ENCODE measurements at regions not wholly inside any gene's neighbourhood (a gene's known extent, or its start where the extent isn't known, plus 50 kb on each side); places are given as distances from the start of the nearest gene placed in this dataset.

GRCh38 chr2:240248721-240249422 is 108.4 kb upstream of the OTOS start:
- Mint-ChIP-seq H3K4me1 (ENCODE audit: low read depth) (no peaks in the 10 kb centered on the region), H3K36me3 (ENCODE audit: low read depth) (no peaks in the 10 kb centered on the region), H3K27me3 (peaks cover 45% of the 10 kb centered on the region), H3K9me3 (no peaks in the 10 kb centered on the region), H3K27ac (no peak overlapping the region), H3K4me3 (no peak overlapping the region)
- peak; percentile 25 for DNase-seq

- Mint-ChIP-seq H3K27me3 (peaks cover 38% of the 10 kb centered on the region), H3K9me3 (no peaks in the 10 kb centered on the region), H3K4me3 (no peak overlapping the region), H3K27ac (no peak overlapping the region), H3K4me1 (ENCODE audit: low read depth) (no peaks in the 10 kb centered on the region), H3K36me3 (ENCODE audit: low read depth) (no peaks in the 10 kb centered on the region)
- DNase-seq = no peak
These were observed 109.1 kb upstream of the OTOS start for GRCh38 chr2:240249423-240250149.

- Mint-ChIP-seq H3K36me3 (ENCODE audit: low read depth) (no peaks in the 10 kb centered on the region), H3K4me3 (no peak overlapping the region), H3K4me1 (ENCODE audit: low read depth) (no peaks in the 10 kb centered on the region), H3K27me3 (peaks cover 36% of the 10 kb centered on the region), H3K27ac (no peak overlapping the region), H3K9me3 (no peaks in the 10 kb centered on the region)
- peak; percentile 24 for DNase-seq
These were observed 109.9 kb upstream of the OTOS start for GRCh38 chr2:240250150-240250984.

- H3K27me3 Mint-ChIP-seq = peaks cover 34% of the 10 kb centered on the region
- H3K4me1 Mint-ChIP-seq (ENCODE audit: low read depth) = no peaks in the 10 kb centered on the region
- H3K9me3 Mint-ChIP-seq = no peaks in the 10 kb centered on the region
- no peak for DNase-seq
- no peak overlapping the region for H3K27ac Mint-ChIP-seq
- no peak overlapping the region for H3K4me3 Mint-ChIP-seq
- no peaks in the 10 kb centered on the region for H3K36me3 Mint-ChIP-seq (ENCODE audit: low read depth)
These were observed 110.8 kb upstream of the OTOS start for GRCh38 chr2:240250985-240251847.

DNA sequence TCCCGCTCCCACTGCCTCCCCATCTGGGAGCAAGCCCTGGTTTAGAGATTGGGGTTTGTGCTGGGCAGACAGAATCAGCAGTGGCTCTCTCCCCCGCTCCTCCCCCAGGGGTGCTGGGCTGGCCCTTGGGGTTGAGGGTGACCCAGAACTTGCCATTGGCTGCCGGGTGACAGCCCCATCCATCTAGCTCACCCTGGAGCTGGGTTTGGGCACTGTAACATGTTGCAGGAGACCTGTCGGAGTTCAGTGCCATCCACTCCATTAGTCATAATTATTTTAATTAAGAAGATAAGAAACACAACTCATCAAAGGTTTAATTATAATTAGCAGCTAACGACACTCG is 111.4 kb upstream of the OTOS start:
- DNase-seq = no peak
- H3K4me3 Mint-ChIP-seq = no peak overlapping the region
- H3K27me3 Mint-ChIP-seq = peaks cover 30% of the 10 kb centered on the region
- no peaks in the 10 kb centered on the region for H3K9me3 Mint-ChIP-seq
- no peak overlapping the region for H3K27ac Mint-ChIP-seq
- no peaks in the 10 kb centered on the region for H3K36me3 Mint-ChIP-seq (ENCODE audit: low read depth)
- no peaks in the 10 kb centered on the region for H3K4me1 Mint-ChIP-seq (ENCODE audit: low read depth)

- no peak overlapping the region for H3K4me3 Mint-ChIP-seq
- H3K9me3 Mint-ChIP-seq = no peaks in the 10 kb centered on the region
- peaks cover 25% of the 10 kb centered on the region for H3K27me3 Mint-ChIP-seq
- no peaks in the 10 kb centered on the region for H3K36me3 Mint-ChIP-seq (ENCODE audit: low read depth)
- no peaks in the 10 kb centered on the region for H3K4me1 Mint-ChIP-seq (ENCODE audit: low read depth)
- no peak for DNase-seq
- H3K27ac Mint-ChIP-seq = no peak overlapping the region
These were observed 111.9 kb upstream of the OTOS start for GRCh38 chr2:240252191-240252871.

GRCh38 chr2:240252872-240253511 is 112.5 kb upstream of the OTOS start:
- peaks cover 22% of the 10 kb centered on the region for H3K27me3 Mint-ChIP-seq
- H3K4me3 Mint-ChIP-seq = no peak overlapping the region
- no peak overlapping the region for H3K27ac Mint-ChIP-seq
- no peaks in the 10 kb centered on the region for H3K36me3 Mint-ChIP-seq (ENCODE audit: low read depth)
- H3K9me3 Mint-ChIP-seq = no peaks in the 10 kb centered on the region
- H3K4me1 Mint-ChIP-seq (ENCODE audit: low read depth) = no peaks in the 10 kb centered on the region
- no peak for DNase-seq

DNA sequence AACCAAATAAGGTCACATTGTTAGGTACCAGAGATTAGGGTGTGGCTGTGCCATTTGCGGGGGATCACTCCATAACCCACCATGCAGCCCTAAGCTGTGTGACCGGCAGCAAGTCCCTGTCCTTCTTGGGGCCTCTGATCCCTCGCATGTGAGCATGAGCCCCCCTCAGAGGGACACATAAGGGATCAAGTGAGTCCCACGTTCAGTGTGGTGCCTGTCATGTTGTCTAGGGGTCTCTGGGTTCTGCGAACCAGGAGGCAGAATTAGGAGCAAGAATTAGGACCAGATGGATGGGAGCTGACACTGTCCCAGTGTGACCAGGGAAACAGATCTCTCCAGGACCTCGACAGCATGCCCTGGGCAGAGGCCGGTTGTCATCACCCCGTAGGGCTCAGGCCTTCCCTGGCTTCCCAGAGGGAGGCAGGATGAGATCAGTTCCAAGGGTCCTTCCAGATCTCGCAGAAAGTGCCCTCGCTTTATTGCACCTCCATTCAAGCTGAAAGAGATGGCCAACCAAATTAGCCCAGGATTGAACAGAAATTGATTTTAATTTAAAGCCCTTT is 113.2 kb upstream of the OTOS start:
- Mint-ChIP-seq H3K4me1 (ENCODE audit: low read depth) (no peaks in the 10 kb centered on the region), H3K27ac (no peak overlapping the region), H3K4me3 (no peak overlapping the region), H3K27me3 (peaks cover 20% of the 10 kb centered on the region), H3K36me3 (ENCODE audit: low read depth) (no peaks in the 10 kb centered on the region), H3K9me3 (no peaks in the 10 kb centered on the region)
- no peak for DNase-seq

DNA sequence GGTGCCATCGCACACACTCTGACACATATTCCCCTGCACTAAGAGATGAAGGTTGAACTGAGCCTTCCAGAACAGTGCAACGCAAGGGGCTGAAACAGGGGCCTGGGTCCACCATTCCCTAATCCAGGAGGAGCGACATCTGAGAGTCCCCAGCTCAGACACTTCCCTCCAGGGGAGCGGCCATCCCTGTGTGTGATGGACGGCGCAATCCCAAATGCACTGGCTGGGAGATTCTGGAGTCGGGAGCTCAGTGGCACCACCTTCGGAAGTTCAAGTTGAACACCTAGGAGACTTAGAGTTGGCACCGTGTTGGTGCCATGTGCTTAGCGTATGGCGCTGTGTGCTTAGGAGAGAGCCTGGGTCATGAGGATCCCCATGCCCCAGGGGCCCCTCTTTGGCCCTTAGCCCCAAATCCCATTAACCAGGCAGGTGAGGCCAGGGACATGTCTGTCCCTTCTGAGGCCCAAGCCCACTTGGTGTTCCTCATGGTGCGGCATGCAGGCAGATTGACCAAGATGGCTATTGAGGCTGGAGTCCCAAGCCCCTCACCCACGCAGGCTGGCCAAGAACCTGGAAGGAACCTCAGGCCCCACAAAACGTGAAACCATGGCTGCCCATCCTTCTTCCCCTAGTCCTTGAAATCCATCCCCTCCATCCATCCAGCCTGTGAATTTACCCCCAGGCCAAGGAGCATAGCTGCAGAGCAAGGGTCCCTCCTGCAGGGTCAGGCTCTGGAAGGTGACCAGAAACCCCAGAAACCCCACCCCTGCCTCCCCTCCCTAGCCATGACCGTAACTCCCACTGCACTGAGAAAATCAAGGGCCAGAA is 114.1 kb upstream of the OTOS start:
- Mint-ChIP-seq H3K4me1 (ENCODE audit: low read depth) (no peaks in the 10 kb centered on the region), H3K27me3 (peaks cover 15% of the 10 kb centered on the region), H3K9me3 (no peaks in the 10 kb centered on the region), H3K27ac (no peak overlapping the region), H3K4me3 (no peak overlapping the region), H3K36me3 (ENCODE audit: low read depth) (no peaks in the 10 kb centered on the region)
- no peak for DNase-seq

DNA sequence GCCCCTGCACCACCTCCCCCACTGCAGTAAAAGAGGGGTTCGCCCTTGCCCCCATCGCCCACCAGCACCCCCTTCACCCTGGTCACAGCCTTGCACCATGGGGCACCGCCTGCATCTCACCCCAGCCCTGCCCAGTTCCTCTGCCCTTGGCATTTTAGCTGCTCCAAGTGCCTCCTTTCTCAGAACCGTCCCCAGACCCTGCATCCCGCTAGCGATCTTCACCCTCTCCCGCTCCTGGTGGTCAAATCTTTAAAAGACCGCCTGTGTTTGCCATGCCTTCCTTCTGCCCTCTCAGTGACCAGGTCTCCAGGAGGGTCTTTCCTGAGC is 114.7 kb upstream of the OTOS start:
- Mint-ChIP-seq H3K4me3 (no peak overlapping the region), H3K27ac (no peak overlapping the region), H3K36me3 (ENCODE audit: low read depth) (no peaks in the 10 kb centered on the region), H3K4me1 (ENCODE audit: low read depth) (no peaks in the 10 kb centered on the region), H3K27me3 (peaks cover 9% of the 10 kb centered on the region), H3K9me3 (no peaks in the 10 kb centered on the region)
- no peak for DNase-seq

DNA sequence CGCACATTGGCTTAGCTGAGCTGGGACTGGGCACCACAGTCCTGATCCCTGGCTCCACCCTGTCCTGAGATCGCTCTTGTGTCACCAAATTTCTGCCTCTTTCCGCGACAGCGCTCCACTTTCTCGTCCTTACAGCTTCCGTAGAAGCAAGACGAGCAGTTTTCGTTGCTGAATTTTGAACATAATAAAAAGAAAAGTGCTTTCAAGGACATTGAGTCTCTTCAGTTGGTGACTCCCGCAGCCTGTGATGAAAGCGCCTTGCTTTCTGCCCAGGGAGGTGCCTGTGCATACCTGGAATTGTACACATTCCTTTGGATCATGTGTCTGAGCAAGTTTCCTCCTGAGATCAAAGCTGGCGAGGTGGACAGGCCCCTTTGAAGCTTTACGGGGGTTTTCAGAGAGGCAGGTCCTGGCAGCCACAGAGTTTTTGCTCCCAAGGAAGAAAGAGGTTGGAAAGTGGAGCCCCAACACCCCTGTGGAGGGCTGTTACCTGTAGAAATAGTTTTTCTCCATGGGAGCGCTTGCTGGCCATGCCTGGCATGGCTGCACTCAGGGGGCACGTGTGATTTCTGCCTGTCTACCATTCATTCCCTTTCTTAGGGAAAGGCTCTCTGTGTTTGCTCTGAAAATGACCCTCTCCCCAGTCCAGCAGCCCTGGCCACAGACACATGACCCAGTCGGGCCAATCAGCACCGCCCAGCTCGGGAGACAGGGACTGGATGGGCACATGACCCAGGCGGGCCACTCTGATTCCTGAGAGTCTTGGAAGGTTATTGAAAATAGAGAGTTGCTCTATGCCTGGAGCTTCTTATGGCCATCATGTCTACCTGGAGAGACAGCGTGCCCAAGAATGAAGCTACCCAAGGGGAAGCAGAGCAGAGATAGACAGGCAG is 115.6 kb upstream of the OTOS start:
- Mint-ChIP-seq H3K9me3 (peaks cover 1% of the 10 kb centered on the region), H3K4me3 (no peak overlapping the region), H3K4me1 (ENCODE audit: low read depth) (no peaks in the 10 kb centered on the region), H3K27ac (no peak overlapping the region), H3K36me3 (ENCODE audit: low read depth) (no peaks in the 10 kb centered on the region), H3K27me3 (peaks cover 7% of the 10 kb centered on the region)
- no peak for DNase-seq

Measured in activated T-cell treated with anti-CD3 and anti-CD28 coated beads, Interleukin-2, amount 50 U/mL, for 24 hours (primary cell).